GM18909 (cell line): ENCODE measurements at regions not wholly inside any gene's neighbourhood (a gene's known extent, or its start where the extent isn't known, plus 50 kb on each side); places are given as distances from the start of the nearest gene placed in this dataset.

ENCODE experiments used
- ATAC-seq: cut with Tn5 transposase; IDR thresholded peaks from one replicate; pipeline ENCODE4 v1.9.1; 2021; ENCODE audit warnings: mild to moderate bottlenecking; ENCODE audit not compliant: unreplicated experiment, poor library complexity

DNA sequence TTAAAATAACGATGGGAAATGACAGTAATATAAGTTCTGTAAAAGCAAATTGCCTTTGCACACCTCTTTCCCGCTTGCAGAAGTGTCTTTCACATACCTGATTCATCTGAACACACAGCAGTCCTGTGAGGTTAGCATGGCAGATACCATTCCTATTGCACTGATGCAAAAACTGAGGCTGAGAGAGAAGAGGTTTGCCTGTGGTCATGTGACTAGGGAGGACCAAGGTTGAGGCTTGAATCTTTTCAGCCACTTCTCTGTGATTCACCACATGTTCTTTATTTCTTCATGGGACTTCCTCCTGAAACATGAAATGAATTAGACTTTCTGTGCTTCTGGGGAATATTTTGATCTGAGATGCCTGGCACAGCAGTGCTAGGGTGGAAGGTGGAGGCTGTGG lies 92.9 kb downstream of the VEGFA start:
- ATAC-seq = no peak

DNA sequence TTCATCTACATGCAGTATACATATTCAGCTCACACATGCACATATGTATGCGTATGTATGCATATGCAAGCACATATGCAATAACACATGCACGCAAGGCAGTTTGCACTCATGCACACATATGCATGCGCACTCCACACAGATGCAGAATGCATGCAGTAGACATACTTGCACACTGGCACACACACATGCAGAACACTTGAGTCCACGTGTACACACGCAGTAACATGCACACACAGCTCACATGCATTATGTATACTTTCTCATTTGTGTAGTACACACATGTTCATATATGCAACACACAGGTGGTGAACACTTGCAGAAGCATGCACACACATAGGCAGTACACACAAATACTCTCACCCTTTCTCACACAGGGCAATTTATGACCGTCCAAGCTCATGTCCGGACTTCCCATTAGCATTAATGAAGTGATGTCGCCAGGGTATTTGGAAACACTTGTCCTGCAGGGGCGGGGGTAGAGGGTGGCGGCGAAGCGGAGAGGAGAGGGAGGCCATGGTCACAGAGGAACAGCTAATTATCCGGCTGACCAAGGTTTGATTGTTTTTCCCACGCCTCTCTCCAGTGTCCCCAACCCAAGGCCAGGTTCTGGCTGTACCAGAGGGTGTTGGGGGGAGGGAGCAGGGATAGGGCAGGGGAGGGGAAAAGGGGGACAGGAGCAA lies 91.3 kb downstream of the VEGFA start:
- no peak for ATAC-seq

DNA sequence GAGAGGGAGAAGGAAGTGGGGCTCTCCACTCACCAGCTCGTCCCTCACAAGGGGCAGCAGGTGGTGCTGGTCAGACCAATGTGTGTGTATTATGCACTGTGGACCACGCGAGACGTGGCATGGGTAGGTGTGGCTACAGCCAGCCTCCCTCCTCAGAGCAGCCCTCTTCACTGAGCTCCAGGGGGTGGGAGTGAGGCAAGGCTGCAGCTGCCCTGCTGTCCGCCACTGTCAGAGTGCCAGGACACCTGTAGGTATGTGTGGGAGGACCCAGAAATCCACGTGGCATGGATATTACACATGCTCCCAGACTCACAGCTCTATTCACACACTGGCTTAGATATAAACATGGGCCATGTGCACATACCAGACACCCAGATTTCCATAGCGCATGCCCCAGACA lies 90.3 kb downstream of the VEGFA start:
- ATAC-seq = no peak

DNA sequence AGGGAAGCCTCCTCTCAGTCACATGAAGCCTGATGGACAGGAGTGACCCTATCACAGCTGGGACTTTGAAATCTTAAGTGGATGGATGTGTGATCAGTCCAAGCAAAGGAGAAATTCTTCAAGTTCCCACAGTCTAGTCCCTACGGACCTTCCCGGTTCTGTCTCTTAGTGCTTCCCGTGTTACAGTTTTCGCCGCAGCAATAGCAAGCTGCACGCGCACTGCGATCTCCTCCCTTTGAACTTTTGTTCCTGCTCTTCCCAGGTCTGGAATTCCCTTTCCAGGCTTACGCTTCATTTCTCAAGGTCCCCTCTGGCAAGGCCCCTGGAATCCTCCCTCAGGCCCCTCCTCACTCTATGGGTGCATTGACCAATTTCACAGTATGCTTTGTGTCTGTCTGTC lies 89.2 kb downstream of the VEGFA start:
- no peak for ATAC-seq

DNA sequence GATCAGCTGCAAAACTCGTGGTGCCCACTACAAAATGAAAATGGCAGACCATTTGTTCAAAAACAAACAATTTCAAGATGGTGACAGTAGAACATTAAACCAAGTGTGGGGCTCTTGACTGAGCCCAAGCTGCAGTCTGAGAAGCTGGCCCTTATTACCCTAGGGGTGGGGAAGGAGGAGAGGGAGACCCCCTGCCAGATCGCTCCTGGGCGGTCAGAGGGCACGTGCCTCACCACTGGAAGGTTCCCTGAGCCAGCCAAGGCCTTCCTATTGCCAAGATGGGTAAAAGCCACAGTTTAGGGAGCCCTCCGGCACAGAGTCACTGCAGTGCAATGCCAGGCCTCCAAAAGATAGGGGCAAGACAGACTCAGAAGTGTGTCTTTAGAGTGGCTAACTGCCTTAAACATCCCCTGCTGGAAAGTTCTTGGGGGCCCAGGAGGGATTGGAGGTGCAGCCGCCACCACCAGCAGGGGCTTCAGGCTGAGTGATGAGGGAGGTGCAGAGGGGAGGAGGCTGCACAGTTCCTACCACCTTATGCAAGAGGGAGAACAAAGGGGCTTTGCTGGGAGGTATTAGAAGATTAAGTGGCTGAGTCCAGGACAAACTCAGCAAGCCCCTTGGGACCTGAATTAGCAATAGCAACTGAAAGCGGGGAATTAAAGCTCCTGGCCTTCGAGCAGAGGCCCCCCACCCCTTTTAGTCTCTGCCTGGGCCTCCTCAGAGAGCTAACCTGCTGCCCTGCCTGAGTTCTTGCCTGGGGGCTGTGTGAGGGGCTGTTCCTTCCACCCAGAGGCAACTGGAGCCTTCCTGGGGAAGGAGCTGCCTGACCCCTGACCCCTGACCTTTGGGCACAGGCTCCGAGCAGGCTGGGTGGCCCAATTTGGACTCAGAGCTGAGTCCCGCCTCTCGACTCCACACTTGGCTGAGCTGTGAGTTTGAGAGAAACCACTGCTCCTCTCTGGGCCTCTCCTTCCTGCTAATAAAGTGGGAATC lies 88.4 kb downstream of the VEGFA start:
- ATAC-seq = no peak

DNA sequence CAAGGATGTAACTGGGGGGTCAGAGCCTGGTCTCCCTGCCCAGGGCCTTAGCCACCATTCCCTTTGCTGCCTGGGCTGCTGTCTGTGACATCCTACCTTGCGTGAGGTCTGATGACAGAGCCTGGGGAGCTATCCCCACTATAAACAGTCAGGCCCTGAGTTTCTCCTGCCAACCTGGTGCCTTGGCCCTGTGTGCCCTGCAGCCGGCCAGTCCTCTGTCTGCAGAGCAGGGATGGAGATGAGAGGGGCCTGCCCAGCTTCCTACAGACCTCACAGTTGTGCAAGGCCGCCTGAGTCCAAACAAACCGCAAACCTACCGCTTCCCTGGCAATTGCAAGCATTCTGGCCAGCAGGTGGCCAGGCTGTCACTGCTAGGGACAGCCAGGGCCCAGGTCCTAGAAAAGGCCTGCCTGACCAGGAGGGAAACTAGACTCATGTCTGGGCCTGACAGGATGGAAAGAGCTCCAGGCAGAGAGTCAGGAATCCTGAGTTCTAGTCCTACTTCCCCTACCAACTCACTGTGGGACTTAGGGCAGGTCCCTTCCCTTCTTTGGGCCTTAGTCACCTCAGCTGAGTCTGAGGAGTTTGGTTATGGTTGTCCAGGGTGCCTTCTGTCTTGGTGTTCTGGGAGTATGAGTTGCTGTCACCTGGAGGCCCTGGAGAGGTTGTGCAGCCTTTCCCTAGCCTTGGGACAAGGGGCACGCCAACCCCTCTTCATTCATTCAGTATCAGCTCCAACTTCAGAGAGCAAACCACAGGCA lies 86.2 kb downstream of the VEGFA start:
- ATAC-seq = no peak

DNA sequence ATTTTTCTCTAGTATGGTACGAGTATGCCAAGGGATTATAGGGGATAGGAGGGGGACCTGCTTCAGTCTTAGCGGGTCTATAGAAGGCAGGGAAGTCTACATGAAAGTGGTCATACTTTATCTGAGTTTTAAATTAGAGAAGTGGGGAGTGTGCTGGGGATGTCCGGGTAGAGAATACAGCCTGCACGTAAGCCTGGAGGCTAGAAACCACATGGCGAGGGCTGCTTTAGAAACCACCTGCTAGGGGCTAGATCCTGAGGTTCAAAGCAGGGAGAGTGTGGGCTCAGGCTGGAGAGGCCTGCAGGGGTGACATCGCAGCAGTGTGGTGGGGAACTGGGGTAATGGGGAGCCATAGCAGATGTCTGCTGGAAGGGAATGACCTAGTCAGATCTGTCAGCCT lies 85.2 kb downstream of the VEGFA start:
- ATAC-seq = no peak

DNA sequence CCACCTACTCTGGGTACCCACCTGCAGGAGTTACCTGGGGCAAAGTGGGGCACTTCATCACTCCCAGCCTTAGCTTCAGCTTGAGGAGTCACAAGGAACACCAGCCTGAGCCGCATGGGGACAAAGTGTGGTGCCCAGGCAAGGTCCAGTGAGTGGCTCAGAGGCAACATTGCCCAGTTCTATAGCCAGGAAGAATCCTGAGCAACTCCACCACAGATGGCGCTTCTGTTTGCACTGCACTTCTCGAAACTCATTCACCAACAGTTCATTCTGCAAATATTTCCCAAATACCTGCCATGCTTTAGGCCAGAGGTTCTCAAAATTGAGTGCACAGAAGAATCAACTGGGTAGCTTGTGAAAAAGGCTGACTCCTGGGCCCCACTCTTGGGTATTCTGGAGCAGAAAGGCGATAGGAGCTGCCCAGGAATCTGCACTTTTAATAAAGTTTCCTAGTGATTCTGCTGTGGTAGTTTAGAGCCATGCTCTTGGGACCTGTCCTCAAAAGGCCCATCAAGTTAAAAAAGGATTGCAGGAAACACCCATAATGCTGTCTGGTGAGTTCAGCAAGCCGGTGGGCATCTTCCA lies 83.1 kb downstream of the VEGFA start:
- no peak for ATAC-seq

DNA sequence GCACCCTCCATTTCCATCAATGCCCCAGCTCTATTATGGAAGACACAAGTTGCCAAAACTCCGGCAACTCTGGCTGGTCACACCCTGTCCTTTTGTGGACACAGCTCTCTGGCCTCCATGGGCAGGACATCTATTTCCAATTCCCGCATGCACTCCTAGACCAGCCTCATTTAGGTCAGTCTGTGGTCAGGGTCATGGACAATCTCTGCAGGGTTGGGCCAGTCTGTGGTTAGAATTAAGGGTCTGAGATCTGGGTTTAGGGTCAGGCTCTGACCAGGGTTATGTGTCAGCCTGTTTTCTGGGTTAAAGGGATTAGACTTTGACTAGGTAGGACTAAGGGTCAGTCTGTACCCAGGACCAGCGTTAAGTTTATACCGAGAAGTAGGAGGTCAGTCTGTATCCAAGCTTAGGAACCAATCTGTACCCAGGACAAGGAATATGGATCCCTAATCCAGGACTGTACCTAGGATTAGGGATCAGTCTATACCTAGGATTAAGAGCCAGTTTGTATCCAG lies 82.4 kb downstream of the VEGFA start:
- no peak for ATAC-seq

DNA sequence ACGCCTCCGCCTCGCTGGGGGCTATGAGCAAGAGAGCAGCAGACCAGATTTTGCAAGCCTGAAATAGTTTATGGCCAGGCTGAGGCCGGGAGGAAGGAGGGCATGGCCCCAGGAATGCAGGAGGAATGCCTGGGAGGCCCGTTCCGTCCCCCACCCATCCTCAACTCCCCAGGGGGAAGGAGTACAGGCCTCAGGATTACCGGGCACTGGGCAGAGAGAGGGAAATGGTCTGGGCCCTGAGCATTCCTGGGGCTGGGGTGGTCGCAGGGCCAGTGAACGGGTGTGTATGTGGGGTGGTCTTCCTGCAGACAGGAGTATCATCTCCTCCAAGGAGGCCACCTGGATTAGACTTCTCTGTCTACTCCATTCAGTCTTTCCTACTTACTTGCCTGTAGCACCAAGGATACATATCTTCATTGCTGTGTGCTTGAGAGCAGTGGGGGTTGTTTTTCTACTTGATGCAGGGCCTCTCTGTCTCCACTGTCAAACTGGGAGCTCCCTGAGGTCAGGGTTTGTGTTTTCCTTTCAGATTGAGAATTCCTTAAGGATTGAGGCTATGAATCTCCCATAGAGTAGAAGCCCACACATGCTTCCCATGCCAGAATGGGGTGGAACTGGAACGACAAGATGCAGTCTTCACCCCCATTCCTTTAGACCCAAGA lies 81.3 kb downstream of the VEGFA start:
- ATAC-seq = no peak

DNA sequence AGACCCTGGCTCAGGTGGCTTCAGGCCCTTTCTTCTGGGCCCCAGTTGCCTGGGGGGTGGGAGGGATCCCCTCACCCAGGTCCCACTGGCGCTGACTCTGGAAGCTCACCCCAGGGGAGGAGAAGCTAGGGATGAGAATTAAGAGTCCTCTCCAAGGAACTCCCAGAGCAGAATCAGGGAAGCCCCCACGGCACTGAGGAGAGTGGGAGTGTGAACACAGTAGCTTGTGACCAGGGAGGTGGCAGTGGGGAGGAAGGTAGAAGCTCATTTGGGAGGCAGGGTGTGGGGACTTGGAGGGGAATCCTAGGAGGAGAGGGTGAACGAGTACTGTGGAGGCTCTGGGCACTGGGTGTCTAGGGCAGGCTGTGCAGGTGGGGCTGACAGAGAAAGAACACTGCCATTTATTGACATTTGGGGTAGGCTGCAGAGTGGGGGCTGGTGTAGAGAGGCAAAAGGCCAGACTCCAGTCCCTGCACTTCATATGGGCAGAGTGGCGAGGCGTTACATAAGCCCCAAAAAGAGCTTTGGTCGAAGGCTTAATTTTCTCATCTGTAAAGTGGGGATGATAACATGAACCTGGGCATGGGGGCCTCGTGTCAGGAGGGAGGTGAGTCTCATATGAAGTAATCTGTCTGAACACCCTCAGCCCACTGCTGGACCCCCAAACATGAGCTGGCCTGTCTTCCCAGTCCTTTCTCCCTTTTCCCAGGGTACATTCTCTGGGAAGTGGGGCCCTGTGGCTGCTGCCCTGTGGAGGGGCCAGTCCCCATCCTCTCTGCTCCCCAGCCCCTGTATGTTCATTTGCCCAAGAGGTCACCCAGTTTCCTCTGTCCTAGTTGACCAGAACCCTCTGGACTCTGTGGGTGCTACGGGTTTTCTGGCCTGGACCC lies 80.5 kb downstream of the VEGFA start:
- ATAC-seq = no peak

DNA sequence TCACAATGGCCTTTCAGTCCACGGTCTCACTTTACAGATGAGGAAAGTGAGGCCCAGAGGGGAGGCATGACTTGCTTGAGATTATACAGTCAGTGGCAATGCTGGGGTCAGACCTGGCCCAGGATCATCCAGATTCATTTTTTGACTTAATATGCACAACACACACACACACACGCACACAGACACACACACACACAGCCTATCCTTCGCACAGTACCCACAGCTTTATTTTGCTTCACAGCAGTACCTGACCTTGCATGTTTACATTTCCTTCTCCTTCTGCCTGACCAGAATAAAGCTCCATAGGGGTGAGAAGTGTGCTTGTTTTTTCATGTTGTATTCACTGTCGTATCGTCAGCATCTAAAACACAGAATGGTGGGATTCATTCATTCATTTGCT lies 79.8 kb downstream of the VEGFA start:
- no peak for ATAC-seq

DNA sequence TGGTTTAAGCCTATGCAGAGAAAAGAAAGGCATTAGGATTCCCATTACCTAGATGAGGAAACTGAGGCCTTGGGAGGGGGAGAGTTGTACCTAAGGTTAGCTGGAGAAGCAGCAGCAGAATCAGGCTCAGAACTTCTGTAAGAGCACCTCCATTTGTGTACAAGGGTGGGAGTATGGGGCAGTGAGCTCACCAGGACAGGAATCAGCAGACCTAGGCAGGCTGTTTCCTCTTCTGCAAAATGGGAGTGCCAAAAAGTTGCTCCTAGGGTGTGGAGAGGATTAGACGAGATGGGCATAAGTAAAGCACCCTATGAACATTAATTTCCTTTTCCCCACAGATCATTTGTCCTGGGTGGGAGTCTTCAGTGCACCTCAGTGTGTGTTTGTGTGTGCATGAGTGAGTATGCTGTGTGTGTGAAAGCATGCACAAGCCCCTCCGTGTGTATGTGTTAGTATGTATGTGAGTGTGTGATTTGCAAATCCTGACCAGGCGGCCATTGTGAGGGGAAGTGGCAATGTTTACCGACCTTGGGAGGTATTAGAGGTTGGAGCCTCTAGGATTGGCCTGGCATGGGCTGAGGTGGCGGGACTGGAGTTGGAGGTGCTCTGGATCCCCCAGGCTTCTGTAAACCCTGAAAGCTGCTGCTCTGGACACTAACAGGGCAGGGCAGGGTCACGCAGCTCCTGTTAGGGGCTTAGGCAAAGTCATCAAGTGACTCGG lies 78.8 kb downstream of the VEGFA start:
- no peak for ATAC-seq

DNA sequence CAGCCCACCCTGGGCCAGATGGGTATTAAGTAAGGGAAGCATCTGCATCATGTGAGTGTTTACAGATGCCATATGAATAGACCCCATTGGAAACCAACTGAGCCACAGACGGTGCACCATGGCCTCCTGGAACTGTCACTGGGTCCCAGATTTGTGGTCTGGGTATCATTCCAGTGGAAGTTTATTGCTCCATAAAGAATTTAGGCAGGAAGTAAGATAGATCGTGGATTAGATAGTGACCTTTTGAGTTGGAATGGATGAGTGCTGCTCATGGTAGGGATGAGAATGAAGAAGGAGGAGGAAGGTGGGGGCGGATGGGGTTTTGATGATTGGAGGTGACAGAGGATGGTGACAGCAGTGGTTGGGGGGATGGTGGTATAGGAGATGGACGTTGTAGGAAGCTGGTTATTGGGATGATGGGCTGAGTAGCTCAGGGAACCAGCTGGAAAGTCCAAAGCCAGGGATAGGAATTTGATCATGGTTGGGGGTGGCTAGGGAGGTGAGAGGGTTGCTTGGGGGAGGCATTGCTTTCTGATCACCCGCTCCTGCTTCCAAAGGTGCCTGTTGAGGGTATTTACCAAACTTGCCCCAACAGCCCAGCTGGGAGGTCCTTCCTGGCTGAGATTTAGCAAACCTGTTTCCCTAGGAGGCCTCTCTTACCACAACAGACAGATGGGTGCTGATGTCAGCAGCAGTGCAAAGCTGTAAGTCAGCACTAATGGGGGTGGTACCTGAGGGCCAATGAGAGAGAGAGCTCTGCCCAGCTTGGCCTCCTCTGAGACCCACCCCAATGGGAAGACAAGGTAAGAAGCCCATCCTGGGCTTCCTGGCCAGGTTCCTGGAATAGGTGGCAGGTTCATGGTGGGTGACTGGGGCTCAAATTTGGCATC lies 78.0 kb downstream of the VEGFA start:
- no peak for ATAC-seq

DNA sequence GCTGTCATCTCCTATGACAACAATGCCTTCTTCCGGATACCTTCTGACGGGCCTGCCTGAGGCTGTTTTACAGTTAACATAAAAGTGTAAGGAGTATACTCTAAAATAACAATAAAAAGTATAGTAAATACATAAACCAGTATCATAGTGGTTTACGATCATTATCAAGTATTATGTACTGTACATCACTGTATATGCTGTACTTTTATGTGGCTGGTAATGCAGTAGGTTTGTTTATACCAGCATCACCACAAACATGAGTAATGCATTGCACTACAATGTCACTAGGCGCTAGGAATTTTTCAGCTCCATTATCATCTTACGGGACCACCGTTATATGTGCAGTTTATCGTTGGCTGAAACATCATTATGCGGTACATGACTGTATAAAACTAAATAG lies 76.5 kb downstream of the VEGFA start:
- ATAC-seq = no peak

DNA sequence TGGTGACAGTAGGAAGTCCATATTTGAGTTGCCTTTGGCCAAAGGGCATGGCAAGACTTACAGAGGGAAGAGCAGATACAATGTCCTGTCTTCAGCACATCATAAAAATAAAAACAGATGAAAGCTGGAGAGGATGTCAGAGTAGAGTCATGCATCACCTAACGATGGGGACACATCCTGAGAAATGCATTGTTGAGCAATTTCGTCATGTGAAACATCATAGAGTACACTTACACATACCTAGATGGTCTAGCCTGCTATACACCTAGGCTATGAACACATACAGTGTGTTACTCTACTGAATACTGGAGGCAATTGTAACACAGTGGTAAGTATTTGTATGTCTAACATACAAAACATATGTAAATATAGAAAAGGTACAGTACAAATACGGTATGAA lies 75.6 kb downstream of the VEGFA start:
- ATAC-seq = no peak

DNA sequence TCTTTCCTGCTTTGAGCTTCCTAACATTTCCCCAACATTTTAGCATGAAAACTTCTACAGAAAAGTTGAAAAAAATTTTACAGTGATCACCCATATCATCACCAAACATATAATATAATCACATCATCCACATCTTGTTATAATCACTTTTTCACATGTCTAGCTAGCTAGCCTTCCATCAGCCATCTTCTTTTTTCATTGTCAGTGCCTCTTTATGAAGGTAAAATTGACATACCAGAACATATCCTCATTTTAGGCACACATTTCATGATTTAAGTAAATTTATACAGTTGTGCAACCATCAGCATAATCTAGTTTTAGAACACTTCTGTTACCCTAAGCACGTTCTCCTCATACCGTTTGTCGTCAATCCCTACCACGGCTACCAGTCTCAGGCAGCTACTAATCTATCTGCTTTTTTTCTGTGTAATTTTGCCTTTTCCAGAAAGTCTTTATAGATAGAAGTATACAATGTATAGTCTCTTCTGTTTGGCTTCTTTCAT lies 73.7 kb downstream of the VEGFA start:
- no peak for ATAC-seq
